GM23338 (cell line): ENCODE measurements at regions not wholly inside any gene's neighbourhood (a gene's known extent, or its start where the extent isn't known, plus 50 kb on each side); places are given as distances from the start of the nearest gene placed in this dataset.
A peak's percentile ranks its signal among the peaks of the same experiment; 100 is the strongest.

Source experiments
- ATAC-seq: fragments of 200-7000 bp; cut with Tn5 transposase; 3 replicates; pipeline ENCODE4 v1.9.1; 2020
- DNase-seq: peaks from one replicate; pipeline ENCODE4 v3.0.0-alpha.2; 2015; ENCODE audit warnings: low spot score
- H2AFZ ChIP-seq: fragments of 200-600 bp; sonication (generic); 2 replicates; pipeline ENCODE4 v1.8.0; 2016; ENCODE audit warnings: antibody characterized with exemption, mild to moderate bottlenecking, moderate library complexity
- H3F3A ChIP-seq: fragments of 200-600 bp; sonication (generic); replicated peaks from 2 replicates; pipeline ENCODE4 v1.8.0; 2017; ENCODE audit warnings: antibody characterized with exemption, mixed run types, low read depth
- H3K27ac ChIP-seq: fragments of 200-600 bp; sonication (generic); 2 replicates; pipeline ENCODE4 v1.6.1; 2016; ENCODE audit warnings: low read depth
- H3K27me3 ChIP-seq: fragments of 200-600 bp; sonication (generic); 2 replicates; pipeline ENCODE4 v1.8.0; 2016; ENCODE audit warnings: mild to moderate bottlenecking, mixed run types, moderate library complexity; ENCODE audit not compliant: insufficient read depth
- H3K36me3 ChIP-seq: fragments of 200-600 bp; sonication (generic); 2 replicates; pipeline ENCODE4 v1.8.0; 2016; ENCODE audit warnings: mild to moderate bottlenecking; ENCODE audit not compliant: insufficient read depth
- H3K4me1 ChIP-seq: fragments of 200-600 bp; sonication (generic); 2 replicates; pipeline ENCODE4 v1.8.0; 2016; ENCODE audit warnings: mild to moderate bottlenecking, moderate library complexity; ENCODE audit not compliant: insufficient read depth
- H3K4me2 ChIP-seq: fragments of 200-600 bp; sonication (generic); 2 replicates; pipeline ENCODE4 v1.7.1; 2017; ENCODE audit warnings: mixed run types
- H3K4me3 ChIP-seq: fragments of 200-600 bp; sonication (generic); 2 replicates; pipeline ENCODE4 v1.6.1; 2016; ENCODE audit warnings: mixed run types
- H3K79me2 ChIP-seq: fragments of 200-600 bp; sonication (generic); replicated peaks from 2 replicates; pipeline ENCODE4 v1.8.0; 2017; ENCODE audit warnings: mild to moderate bottlenecking; ENCODE audit not compliant: insufficient read depth
- H3K9me2 ChIP-seq: fragments of 200-600 bp; sonication (generic); 2 replicates; pipeline ENCODE4 v1.8.0; 2017; ENCODE audit not compliant: insufficient read depth
- H4K20me1 ChIP-seq: fragments of 200-600 bp; sonication (generic); replicated peaks from 2 replicates; pipeline ENCODE4 v1.8.0; 2017; ENCODE audit warnings: mild to moderate bottlenecking; ENCODE audit not compliant: insufficient read depth
- H3K27ac Mint-ChIP-seq: 2 replicates; pipeline ENCODE4 v1.8.0; 2020; ENCODE audit warnings: inconsistent platforms, mild to moderate bottlenecking, moderate library complexity, mixed read lengths
- H3K27me3 Mint-ChIP-seq: 3 replicates; pipeline ENCODE4 v1.8.0; 2022; ENCODE audit warnings: low read depth, mild to moderate bottlenecking, moderate library complexity, mixed read lengths, inconsistent platforms; ENCODE audit not compliant: insufficient read depth, poor library complexity
- H3K36me3 Mint-ChIP-seq: 3 replicates; pipeline ENCODE4 v1.8.0; 2021; ENCODE audit warnings: low read depth, mild to moderate bottlenecking, inconsistent platforms, moderate library complexity, mixed read lengths
- H3K4me1 Mint-ChIP-seq: 3 replicates; pipeline ENCODE4 v1.8.0; 2020; ENCODE audit warnings: mild to moderate bottlenecking, inconsistent platforms, mixed read lengths
- H3K4me3 Mint-ChIP-seq: 3 replicates; pipeline ENCODE4 v1.8.0; 2021; ENCODE audit warnings: moderate library complexity, mild to moderate bottlenecking, inconsistent platforms, mixed read lengths
- H3K9me3 Mint-ChIP-seq: 3 replicates; pipeline ENCODE4 v1.8.0; 2020; ENCODE audit warnings: moderate library complexity, mild to moderate bottlenecking, inconsistent platforms, mixed read lengths
- CREB1 ChIP-seq: fragments of 250-450 bp; sonication (Bioruptor Pico); IDR thresholded peaks from 2 replicates; pipeline ENCODE4 v1.5.0; 2020; ENCODE audit warnings: low read depth, mild to moderate bottlenecking, moderate library complexity
- EZH2phosphoT487 ChIP-seq: fragments of 200-600 bp; sonication (generic); IDR thresholded peaks from one replicate; pipeline ENCODE4 v1.8.1; 2018; ENCODE audit warnings: antibody characterized with exemption; ENCODE audit not compliant: unreplicated experiment
- JUNB ChIP-seq: IDR thresholded peaks from one replicate; pipeline ENCODE4 v1.6.1; 2016; ENCODE audit warnings: antibody characterized with exemption; ENCODE audit not compliant: unreplicated experiment
- NANOG ChIP-seq: IDR thresholded peaks from 2 replicates; pipeline ENCODE4 v1.6.1; 2016; ENCODE audit warnings: antibody characterized with exemption, borderline replicate concordance
- POLR2AphosphoS5 ChIP-seq: IDR thresholded peaks from 2 replicates; pipeline ENCODE4 v1.6.1; 2016; ENCODE audit warnings: antibody characterized with exemption, low read depth
- STAT1 ChIP-seq: IDR thresholded peaks from one replicate; pipeline ENCODE4 v1.6.1; 2016; ENCODE audit warnings: antibody characterized with exemption; ENCODE audit not compliant: unreplicated experiment
- ZNF114 ChIP-seq: fragments of 250-450 bp; sonication (Bioruptor Pico); IDR thresholded peaks from 2 replicates; pipeline ENCODE4 v1.5.0; 2020; ENCODE audit warnings: mild to moderate bottlenecking, moderate library complexity
- TF ChIP-seq, protein P1 (sequence below): fragments of 250-450 bp; sonication (Bioruptor Pico); IDR thresholded peaks from 2 replicates; pipeline ENCODE4 v1.5.0; 2020; ENCODE audit warnings: mild to moderate bottlenecking, moderate library complexity

DNA sequence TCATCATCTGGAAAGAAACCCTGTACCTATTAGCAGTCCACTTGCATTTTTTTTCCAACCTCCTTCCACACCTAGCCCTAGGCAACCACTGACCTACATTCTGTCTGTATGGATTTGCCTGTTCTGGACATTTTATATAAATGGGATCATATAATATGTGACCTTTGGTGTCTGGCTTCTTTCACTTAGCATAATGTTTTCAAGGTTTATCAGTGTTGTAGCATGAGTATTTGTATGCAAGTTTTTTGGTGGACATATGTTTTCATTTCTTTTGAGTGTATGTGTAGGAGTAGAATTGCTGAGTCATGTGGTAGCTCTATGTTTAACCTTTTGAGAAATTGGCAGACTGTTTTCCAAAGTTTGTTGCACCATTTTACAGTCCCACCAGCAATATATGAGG lies 198.6 kb downstream of the CEP135 start (continued):
- TF ChIP-seq, protein P1, sequence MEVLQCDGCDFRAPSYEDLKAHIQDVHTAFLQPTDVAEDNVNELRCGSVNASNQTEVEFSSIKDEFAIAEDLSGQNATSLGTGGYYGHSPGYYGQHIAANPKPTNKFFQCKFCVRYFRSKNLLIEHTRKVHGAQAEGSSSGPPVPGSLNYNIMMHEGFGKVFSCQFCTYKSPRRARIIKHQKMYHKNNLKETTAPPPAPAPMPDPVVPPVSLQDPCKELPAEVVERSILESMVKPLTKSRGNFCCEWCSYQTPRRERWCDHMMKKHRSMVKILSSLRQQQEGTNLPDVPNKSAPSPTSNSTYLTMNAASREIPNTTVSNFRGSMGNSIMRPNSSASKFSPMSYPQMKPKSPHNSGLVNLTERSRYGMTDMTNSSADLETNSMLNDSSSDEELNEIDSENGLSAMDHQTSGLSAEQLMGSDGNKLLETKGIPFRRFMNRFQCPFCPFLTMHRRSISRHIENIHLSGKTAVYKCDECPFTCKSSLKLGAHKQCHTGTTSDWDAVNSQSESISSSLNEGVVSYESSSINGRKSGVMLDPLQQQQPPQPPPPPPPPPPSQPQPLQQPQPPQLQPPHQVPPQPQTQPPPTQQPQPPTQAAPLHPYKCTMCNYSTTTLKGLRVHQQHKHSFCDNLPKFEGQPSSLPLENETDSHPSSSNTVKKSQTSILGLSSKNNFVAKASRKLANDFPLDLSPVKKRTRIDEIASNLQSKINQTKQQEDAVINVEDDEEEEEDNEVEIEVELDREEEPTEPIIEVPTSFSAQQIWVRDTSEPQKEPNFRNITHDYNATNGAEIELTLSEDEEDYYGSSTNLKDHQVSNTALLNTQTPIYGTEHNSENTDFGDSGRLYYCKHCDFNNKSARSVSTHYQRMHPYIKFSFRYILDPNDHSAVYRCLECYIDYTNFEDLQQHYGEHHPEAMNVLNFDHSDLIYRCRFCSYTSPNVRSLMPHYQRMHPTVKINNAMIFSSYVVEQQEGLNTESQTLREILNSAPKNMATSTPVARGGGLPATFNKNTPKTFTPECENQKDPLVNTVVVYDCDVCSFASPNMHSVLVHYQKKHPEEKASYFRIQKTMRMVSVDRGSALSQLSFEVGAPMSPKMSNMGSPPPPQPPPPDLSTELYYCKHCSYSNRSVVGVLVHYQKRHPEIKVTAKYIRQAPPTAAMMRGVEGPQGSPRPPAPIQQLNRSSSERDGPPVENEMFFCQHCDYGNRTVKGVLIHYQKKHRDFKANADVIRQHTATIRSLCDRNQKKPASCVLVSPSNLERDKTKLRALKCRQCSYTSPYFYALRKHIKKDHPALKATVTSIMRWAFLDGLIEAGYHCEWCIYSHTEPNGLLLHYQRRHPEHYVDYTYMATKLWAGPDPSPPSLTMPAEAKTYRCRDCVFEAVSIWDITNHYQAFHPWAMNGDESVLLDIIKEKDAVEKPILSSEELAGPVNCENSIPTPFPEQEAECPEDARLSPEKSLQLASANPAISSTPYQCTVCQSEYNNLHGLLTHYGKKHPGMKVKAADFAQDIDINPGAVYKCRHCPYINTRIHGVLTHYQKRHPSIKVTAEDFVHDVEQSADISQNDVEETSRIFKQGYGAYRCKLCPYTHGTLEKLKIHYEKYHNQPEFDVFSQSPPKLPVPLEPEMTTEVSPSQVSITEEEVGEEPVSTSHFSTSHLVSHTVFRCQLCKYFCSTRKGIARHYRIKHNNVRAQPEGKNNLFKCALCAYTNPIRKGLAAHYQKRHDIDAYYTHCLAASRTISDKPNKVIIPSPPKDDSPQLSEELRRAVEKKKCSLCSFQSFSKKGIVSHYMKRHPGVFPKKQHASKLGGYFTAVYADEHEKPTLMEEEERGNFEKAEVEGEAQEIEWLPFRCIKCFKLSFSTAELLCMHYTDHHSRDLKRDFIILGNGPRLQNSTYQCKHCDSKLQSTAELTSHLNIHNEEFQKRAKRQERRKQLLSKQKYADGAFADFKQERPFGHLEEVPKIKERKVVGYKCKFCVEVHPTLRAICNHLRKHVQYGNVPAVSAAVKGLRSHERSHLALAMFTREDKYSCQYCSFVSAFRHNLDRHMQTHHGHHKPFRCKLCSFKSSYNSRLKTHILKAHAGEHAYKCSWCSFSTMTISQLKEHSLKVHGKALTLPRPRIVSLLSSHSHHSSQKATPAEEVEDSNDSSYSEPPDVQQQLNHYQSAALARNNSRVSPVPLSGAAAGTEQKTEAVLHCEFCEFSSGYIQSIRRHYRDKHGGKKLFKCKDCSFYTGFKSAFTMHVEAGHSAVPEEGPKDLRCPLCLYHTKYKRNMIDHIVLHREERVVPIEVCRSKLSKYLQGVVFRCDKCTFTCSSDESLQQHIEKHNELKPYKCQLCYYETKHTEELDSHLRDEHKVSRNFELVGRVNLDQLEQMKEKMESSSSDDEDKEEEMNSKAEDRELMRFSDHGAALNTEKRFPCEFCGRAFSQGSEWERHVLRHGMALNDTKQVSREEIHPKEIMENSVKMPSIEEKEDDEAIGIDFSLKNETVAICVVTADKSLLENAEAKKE (CRISPR knock-in tag), result no peak

DNA sequence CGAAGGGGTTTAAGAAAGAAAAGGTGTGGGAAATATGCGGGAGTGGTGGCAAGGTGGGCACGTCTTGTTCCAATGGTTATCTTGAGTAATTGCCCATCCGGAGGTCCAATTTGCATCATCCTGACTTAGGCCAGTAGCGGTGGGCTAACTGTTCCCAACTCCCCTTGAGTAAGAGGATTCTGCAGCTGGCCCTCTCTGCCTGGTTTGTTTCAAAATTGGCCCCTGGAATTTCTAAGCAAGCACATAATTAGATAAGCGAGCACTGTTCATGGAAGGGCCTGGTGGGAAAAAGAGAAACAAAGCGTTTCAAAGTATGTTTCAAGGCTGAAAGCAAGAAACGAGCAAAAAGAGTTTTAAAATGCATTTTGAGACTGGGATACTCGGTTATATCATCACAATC lies 198.2 kb downstream of the CEP135 start:
- no peak overlapping the region for H3K4me3 Mint-ChIP-seq
- H4K20me1 ChIP-seq, result no peaks in the 10 kb centered on the region
- H3K27ac ChIP-seq, result no peak overlapping the region
- H3K79me2 ChIP-seq, result no peaks in the 10 kb centered on the region
- peaks cover 4% of the 10 kb centered on the region for H3K27me3 Mint-ChIP-seq
- peaks cover 27% of the 10 kb centered on the region for H3K4me1 Mint-ChIP-seq
- H3F3A ChIP-seq, result no peaks in the 10 kb centered on the region
- no peak for DNase-seq
- no peaks in the 10 kb centered on the region for H3K9me2 ChIP-seq
- H3K4me1 ChIP-seq, result peaks cover 8% of the 10 kb centered on the region
- no peaks in the 10 kb centered on the region; the same call in 2 of the 3 replicates for H3K9me3 Mint-ChIP-seq
- H3K36me3 Mint-ChIP-seq, result no peaks in the 10 kb centered on the region
- no peak for ATAC-seq
- H3K27me3 ChIP-seq, result no peaks in the 10 kb centered on the region
- no peaks in the 10 kb centered on the region for H3K36me3 ChIP-seq
- no peak overlapping the region for H3K4me2 ChIP-seq
- H3K4me3 ChIP-seq, result no peak overlapping the region
- peak overlapping the region; percentile 53 for H3K27ac Mint-ChIP-seq
- no peak overlapping the region for H2AFZ ChIP-seq
- TF ChIP-seq STAT1, result no peak
- no peak for TF ChIP-seq JUNB
- TF ChIP-seq, protein P1 (CRISPR knock-in tag), result no peak
- no peak for TF ChIP-seq NANOG
- no peak for TF ChIP-seq POLR2AphosphoS5
- TF ChIP-seq ZNF114 (CRISPR knock-in tag), result no peak
- no peak for TF ChIP-seq EZH2phosphoT487
- TF ChIP-seq CREB1 (CRISPR knock-in tag), result no peak
